C4-2B (cell line): ENCODE measurements at regions not wholly inside any gene's neighbourhood (a gene's known extent, or its start where the extent isn't known, plus 50 kb on each side); places are given as distances from the start of the nearest gene placed in this dataset.

Source experiments
- ZFX ChIP-seq: fragments of 450-650 bp; IDR thresholded peaks from 2 replicates; pipeline ENCODE4 v1.6.1; 2017
- TF ChIP-seq, protein P1 (sequence below): fragments of 450-650 bp; conservative IDR thresholded peaks from 2 replicates; pipeline ENCODE4 v1.5.1; 2017; ENCODE audit warnings: mild to moderate bottlenecking

DNA sequence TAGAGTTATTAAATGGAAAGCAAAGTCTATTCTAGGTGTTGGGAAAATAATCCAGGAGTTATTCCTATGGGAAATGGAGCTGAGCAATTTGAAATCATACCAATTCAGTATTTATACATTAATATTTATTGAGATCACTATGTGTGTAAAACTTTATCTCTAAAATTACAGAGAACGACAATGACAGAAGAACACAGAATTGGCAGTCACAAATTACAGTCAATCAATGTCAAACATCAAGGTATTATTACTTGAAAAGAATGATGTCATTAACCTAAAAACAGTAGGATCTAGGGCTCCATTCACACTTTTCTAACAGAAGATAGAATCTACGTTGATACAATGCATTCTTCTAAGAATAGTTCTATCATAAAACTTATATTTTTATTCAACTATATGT, 154.9 kb upstream of the GJE1 start:
- TF ChIP-seq, protein P1, sequence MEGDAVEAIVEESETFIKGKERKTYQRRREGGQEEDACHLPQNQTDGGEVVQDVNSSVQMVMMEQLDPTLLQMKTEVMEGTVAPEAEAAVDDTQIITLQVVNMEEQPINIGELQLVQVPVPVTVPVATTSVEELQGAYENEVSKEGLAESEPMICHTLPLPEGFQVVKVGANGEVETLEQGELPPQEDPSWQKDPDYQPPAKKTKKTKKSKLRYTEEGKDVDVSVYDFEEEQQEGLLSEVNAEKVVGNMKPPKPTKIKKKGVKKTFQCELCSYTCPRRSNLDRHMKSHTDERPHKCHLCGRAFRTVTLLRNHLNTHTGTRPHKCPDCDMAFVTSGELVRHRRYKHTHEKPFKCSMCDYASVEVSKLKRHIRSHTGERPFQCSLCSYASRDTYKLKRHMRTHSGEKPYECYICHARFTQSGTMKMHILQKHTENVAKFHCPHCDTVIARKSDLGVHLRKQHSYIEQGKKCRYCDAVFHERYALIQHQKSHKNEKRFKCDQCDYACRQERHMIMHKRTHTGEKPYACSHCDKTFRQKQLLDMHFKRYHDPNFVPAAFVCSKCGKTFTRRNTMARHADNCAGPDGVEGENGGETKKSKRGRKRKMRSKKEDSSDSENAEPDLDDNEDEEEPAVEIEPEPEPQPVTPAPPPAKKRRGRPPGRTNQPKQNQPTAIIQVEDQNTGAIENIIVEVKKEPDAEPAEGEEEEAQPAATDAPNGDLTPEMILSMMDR = no peak
- no peak for TF ChIP-seq ZFX
